ENCODE measurements at regions not wholly inside any gene's neighbourhood (a gene's known extent, or its start where the extent isn't known, plus 50 kb on each side); places are given as distances from the start of the nearest gene placed in this dataset.

- no peaks in the 10 kb centered on the region for H3K36me3 Mint-ChIP-seq (ENCODE audit: unreplicated experiment)
- H3K9me3 Mint-ChIP-seq (ENCODE audit: unreplicated experiment) = no peaks in the 10 kb centered on the region
- no peak for DNase-seq (ENCODE audit: extremely low spot score, unreplicated experiment)
- no peak overlapping the region for H3K4me3 Mint-ChIP-seq (ENCODE audit: unreplicated experiment)
- peaks cover 21% of the 10 kb centered on the region for H3K27me3 Mint-ChIP-seq (ENCODE audit: unreplicated experiment)
- no peak overlapping the region for H3K27ac Mint-ChIP-seq (ENCODE audit: unreplicated experiment)
- H3K4me1 Mint-ChIP-seq (ENCODE audit: unreplicated experiment) = no peaks in the 10 kb centered on the region
- TF ChIP-seq CTCF (IDR thresholded peaks at IDR 0.05) = no peak
These were observed 538.8 kb upstream of the ZNF462 start for GRCh38 chr9:106324053-106324585.

DNA sequence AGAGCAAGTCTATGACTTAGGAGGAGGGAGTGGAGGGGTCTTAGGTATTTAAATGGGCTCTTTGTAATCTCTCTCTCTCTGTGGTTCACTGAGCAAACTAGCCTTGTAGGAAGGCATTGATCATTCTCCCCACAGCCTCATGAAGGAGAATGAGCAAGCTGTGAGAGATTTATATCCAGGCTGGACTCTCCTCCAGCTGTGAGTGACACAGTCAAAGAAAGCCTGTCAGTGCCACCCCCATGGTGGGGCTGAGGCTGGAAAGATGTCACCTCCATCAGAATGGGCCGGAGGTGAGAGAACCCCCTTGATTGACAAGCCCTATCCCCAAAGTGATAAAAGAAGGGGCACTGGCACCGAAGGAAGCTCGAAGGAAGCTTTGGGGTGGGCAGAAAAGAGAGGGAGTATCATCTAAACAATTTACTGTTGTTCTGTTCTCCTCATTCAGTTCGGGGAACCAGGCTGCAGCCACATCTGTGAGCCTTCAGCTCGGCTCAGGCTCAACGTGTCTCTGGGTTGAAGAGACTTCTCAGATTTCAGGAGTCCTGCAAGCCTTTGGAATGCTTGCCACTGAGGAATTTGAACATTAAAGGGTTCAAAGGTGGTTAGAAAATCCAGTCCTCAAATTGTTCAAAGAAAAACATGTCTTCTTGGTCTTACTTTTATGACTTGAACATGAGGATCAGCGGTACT is 538.2 kb upstream of the ZNF462 start:
- Mint-ChIP-seq H3K27ac (ENCODE audit: unreplicated experiment) (no peak overlapping the region), H3K36me3 (ENCODE audit: unreplicated experiment) (no peaks in the 10 kb centered on the region), H3K4me1 (ENCODE audit: unreplicated experiment) (no peaks in the 10 kb centered on the region), H3K4me3 (ENCODE audit: unreplicated experiment) (no peak overlapping the region), H3K9me3 (ENCODE audit: unreplicated experiment) (no peaks in the 10 kb centered on the region), H3K27me3 (ENCODE audit: unreplicated experiment) (peaks cover 26% of the 10 kb centered on the region)
- no peak for DNase-seq (ENCODE audit: extremely low spot score, unreplicated experiment)
- TF ChIP-seq CTCF (IDR thresholded peaks at IDR 0.05) = no peak

DNA sequence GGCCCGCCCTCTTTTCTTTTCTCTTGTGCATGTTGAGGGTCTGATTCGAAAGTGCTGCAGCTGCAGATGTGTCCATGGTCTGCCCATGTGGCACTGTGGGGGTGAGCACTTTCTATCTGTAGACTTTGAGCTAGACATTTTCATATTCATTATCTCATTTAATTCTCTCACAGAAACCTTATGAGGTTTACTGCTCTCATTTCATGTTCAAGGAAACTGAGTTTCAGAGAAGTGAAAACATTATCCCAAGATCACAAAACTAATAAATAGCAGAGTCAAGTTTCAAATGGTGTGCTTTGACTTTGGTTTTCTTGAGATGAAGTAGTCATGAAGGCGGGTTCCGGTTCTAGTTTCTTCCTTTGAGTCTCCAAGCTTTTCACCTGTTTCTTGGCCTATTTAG is 536.5 kb upstream of the ZNF462 start:
- Mint-ChIP-seq H3K9me3 (ENCODE audit: unreplicated experiment) (no peaks in the 10 kb centered on the region), H3K4me3 (ENCODE audit: unreplicated experiment) (no peak overlapping the region), H3K27me3 (ENCODE audit: unreplicated experiment) (peaks cover 39% of the 10 kb centered on the region), H3K4me1 (ENCODE audit: unreplicated experiment) (no peaks in the 10 kb centered on the region), H3K27ac (ENCODE audit: unreplicated experiment) (no peak overlapping the region), H3K36me3 (ENCODE audit: unreplicated experiment) (no peaks in the 10 kb centered on the region)
- no peak for DNase-seq (ENCODE audit: extremely low spot score, unreplicated experiment)
- TF ChIP-seq CTCF (IDR thresholded peaks at IDR 0.05) = no peak

- Mint-ChIP-seq H3K36me3 (ENCODE audit: unreplicated experiment) (no peaks in the 10 kb centered on the region), H3K4me3 (ENCODE audit: unreplicated experiment) (no peak overlapping the region), H3K27me3 (ENCODE audit: unreplicated experiment) (peaks cover 21% of the 10 kb centered on the region), H3K27ac (ENCODE audit: unreplicated experiment) (no peak overlapping the region), H3K9me3 (ENCODE audit: unreplicated experiment) (no peaks in the 10 kb centered on the region), H3K4me1 (ENCODE audit: unreplicated experiment) (no peaks in the 10 kb centered on the region)
- no peak for DNase-seq (ENCODE audit: extremely low spot score, unreplicated experiment)
- no peak for TF ChIP-seq CTCF (IDR thresholded peaks at IDR 0.05)
These were observed 529.5 kb upstream of the ZNF462 start for GRCh38 chr9:106333481-106333880.

DNA sequence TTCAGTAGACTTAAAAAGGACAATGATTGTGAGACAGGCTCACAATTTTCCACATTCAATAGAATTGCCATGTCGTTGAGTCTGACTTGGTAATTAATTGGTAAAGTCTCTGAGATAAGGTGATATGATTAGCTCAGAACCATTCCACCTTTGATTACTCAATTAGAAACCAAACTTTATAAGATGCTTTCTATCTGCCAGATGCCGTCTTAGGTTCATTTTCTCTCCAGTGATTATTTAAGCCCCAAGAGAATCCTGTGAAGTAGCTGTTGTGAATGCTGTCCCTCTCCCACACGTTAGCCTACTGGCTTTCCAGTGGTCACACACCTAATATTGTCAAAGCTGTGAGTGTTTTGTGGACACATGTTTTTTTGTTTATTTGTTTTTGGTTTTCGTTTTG is 528.9 kb upstream of the ZNF462 start:
- H3K27ac Mint-ChIP-seq (ENCODE audit: unreplicated experiment) = no peak overlapping the region
- peaks cover 21% of the 10 kb centered on the region for H3K27me3 Mint-ChIP-seq (ENCODE audit: unreplicated experiment)

More for the DNA sequence above, 528.9 kb upstream of the ZNF462 start:
- H3K9me3 Mint-ChIP-seq (ENCODE audit: unreplicated experiment) = peaks cover 4% of the 10 kb centered on the region
- H3K36me3 Mint-ChIP-seq (ENCODE audit: unreplicated experiment) = no peaks in the 10 kb centered on the region
- DNase-seq (ENCODE audit: extremely low spot score, unreplicated experiment) = no peak
- H3K4me3 Mint-ChIP-seq (ENCODE audit: unreplicated experiment) = no peak overlapping the region
- TF ChIP-seq CTCF (IDR thresholded peaks at IDR 0.05) = no peak
- H3K4me1 Mint-ChIP-seq (ENCODE audit: unreplicated experiment) = no peaks in the 10 kb centered on the region

Data from osteocyte (in vitro differentiated cells).